Activated B cell treated with CpG ODN at 0.5 μM for 24 hours (primary cell): ENCODE measurements at regions not wholly inside any gene's neighbourhood (a gene's known extent, or its start where the extent isn't known, plus 50 kb on each side); places are given as distances from the start of the nearest gene placed in this dataset.
"Not testable (repeated sequence)": the region's sequence is repeated elsewhere in the genome, so short reads cannot be mapped to it uniquely, and the experiment has no call there.

ENCODE experiments used
- ATAC-seq: fragments of 200-7000 bp; cut with Tn5 transposase; one replicate; pipeline ENCODE4 v1.10.0; 2021; ENCODE audit warnings: low read depth, mild to moderate bottlenecking, moderate library complexity
- CTCF ChIA-PET: fragments of 350-600 bp; sonication (Branson Sonifier 250); formaldehyde crosslinking; loops from one replicate; lab custom pipeline; 2021; ENCODE audit warnings: antibody characterized with exemption; lab: Charles Lee
- POLR2A ChIA-PET: fragments of 350-600 bp; sonication (Branson Sonifier 250); formaldehyde crosslinking; loops from one replicate; lab custom pipeline; 2021; ENCODE audit warnings: antibody characterized with exemption; lab: Charles Lee
- DNase-seq: peaks from one replicate; pipeline ENCODE4 v3.0.0; 2022
- H3K27ac Mint-ChIP-seq: one replicate; pipeline ENCODE4 v1.8.0; 2020; ENCODE audit warnings: mixed read lengths
- H3K27me3 Mint-ChIP-seq: one replicate; pipeline ENCODE4 v1.8.0; 2021; ENCODE audit warnings: mixed read lengths
- H3K36me3 Mint-ChIP-seq: one replicate; pipeline ENCODE4 v1.8.0; 2021; ENCODE audit warnings: low read depth, mixed read lengths
- H3K4me1 Mint-ChIP-seq: one replicate; pipeline ENCODE4 v1.8.0; 2021; ENCODE audit warnings: mixed read lengths
- H3K4me3 Mint-ChIP-seq: one replicate; pipeline ENCODE4 v1.8.0; 2020; ENCODE audit warnings: mild to moderate bottlenecking, mixed read lengths
- H3K9me3 Mint-ChIP-seq: one replicate; pipeline ENCODE4 v1.8.0; 2020; ENCODE audit warnings: mixed read lengths
- CTCF ChIP-seq: fragments of 200-600 bp; IDR thresholded peaks from one replicate; pipeline ENCODE4 v1.8.0; 2022; ENCODE audit warnings: antibody characterized with exemption, mild to moderate bottlenecking
- intact Hi-C: fragments of 100-400 bp; cut with micrococcal nuclease; formaldehyde crosslinking; loops from one replicate; pipeline ENCODE4 v1.15.1; 2024

GRCh38 chr1:99396389-99396788, 132.1 kb downstream of the PLPPR4 start:
- no peak for DNase-seq
- Mint-ChIP-seq H3K4me3 (no peak overlapping the region), H3K4me1 (no peaks in the 10 kb centered on the region), H3K27me3 (no peaks in the 10 kb centered on the region), H3K9me3 (no peaks in the 10 kb centered on the region), H3K27ac (no peak overlapping the region), H3K36me3 (no peaks in the 10 kb centered on the region)
- intact Hi-C loops: no loop called here
- no peak for ATAC-seq
- CTCF ChIA-PET: no interaction called here
- POLR2A ChIA-PET: no interaction called here
- TF ChIP-seq CTCF: no peak

- Mint-ChIP-seq H3K4me1 (no peaks in the 10 kb centered on the region), H3K27ac (no peak overlapping the region), H3K36me3 (no peaks in the 10 kb centered on the region), H3K27me3 (no peaks in the 10 kb centered on the region), H3K9me3 (no peaks in the 10 kb centered on the region), H3K4me3 (no peak overlapping the region)
- POLR2A ChIA-PET: no interaction called here
- intact Hi-C loops: no loop called here
- no peak for ATAC-seq
- CTCF ChIA-PET: no interaction called here
- TF ChIP-seq CTCF: no peak
- DNase-seq: no peak
These were observed 132.7 kb downstream of the PLPPR4 start for GRCh38 chr1:99397029-99397428.

GRCh38 chr1:99397863-99398262, 133.6 kb downstream of the PLPPR4 start:
- DNase-seq (no peak), ATAC-seq (no peak)
- no peaks in the 10 kb centered on the region for H3K9me3 Mint-ChIP-seq
- ChIA-PET POLR2A (no interaction called here), CTCF (no interaction called here)
- H3K27me3 Mint-ChIP-seq: no peaks in the 10 kb centered on the region
- no peaks in the 10 kb centered on the region for H3K36me3 Mint-ChIP-seq
- no peak overlapping the region for H3K27ac Mint-ChIP-seq
- no peaks in the 10 kb centered on the region for H3K4me1 Mint-ChIP-seq
- intact Hi-C loops: no loop called here
- TF ChIP-seq CTCF: no peak
- no peak overlapping the region for H3K4me3 Mint-ChIP-seq

GRCh38 chr1:99401556-99401955, 137.3 kb downstream of the PLPPR4 start:
- ATAC-seq, H3K36me3 Mint-ChIP-seq, H3K27ac Mint-ChIP-seq, H3K27me3 Mint-ChIP-seq, H3K9me3 Mint-ChIP-seq, POLR2A ChIA-PET, DNase-seq, CTCF ChIA-PET, intact Hi-C loops, H3K4me1 Mint-ChIP-seq, H3K4me3 Mint-ChIP-seq: not testable (repeated sequence)

- POLR2A ChIA-PET, H3K27me3 Mint-ChIP-seq, DNase-seq, intact Hi-C loops, H3K9me3 Mint-ChIP-seq, H3K27ac Mint-ChIP-seq, ATAC-seq, H3K36me3 Mint-ChIP-seq, CTCF ChIA-PET, H3K4me1 Mint-ChIP-seq, H3K4me3 Mint-ChIP-seq: not testable (repeated sequence)
These were observed 140.1 kb downstream of the PLPPR4 start for GRCh38 chr1:99404399-99404798.

GRCh38 chr1:99405325-99405724, 141.0 kb downstream of the PLPPR4 start:
- DNase-seq, H3K9me3 Mint-ChIP-seq, H3K27me3 Mint-ChIP-seq, POLR2A ChIA-PET, H3K36me3 Mint-ChIP-seq, H3K4me3 Mint-ChIP-seq, CTCF ChIA-PET, H3K27ac Mint-ChIP-seq, intact Hi-C loops, ATAC-seq, H3K4me1 Mint-ChIP-seq: not testable (repeated sequence)

- DNase-seq (no peak), ATAC-seq (no peak)
- ChIA-PET POLR2A (no interaction called here), CTCF (no interaction called here)
- Mint-ChIP-seq H3K9me3 (peaks cover 2% of the 10 kb centered on the region), H3K4me3 (no peak overlapping the region), H3K4me1 (no peaks in the 10 kb centered on the region), H3K36me3 (no peaks in the 10 kb centered on the region), H3K27me3 (no peaks in the 10 kb centered on the region), H3K27ac (no peak overlapping the region)
- TF ChIP-seq CTCF: no peak
- intact Hi-C loops: no loop called here
These were observed 142.7 kb downstream of the PLPPR4 start for GRCh38 chr1:99407018-99407417.
